ENCODE measurements at regions not wholly inside any gene's neighbourhood (a gene's known extent, or its start where the extent isn't known, plus 50 kb on each side); places are given as distances from the start of the nearest gene placed in this dataset.

DNA sequence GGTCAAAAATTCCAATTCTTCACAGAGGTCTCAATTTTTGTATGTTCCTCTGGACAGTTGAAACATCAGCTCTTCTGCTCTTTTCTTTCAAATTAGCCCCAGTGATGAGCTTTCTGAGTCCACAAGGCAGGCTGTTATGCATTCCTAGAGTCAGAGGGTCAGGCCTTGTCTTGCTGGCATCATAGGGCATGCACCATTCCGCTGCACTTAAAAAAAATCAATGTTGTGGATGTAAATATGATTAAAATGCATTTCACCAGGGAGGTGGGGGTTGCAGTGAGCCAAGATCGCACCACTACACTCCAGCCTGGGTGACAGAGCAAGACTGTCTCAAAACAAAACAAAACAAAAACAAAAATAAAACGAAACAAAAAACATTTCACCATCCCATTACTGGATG, 465.3 kb downstream of the EIPR1 start:
- H3K4me3 ChIP-seq, result no peak overlapping the region
- no peaks in the 10 kb centered on the region for H3K9me3 ChIP-seq (replicated peaks in 1 of 3)
- 77 to 88% (median 81%) methylated on average over 3 of the region's 3 CpGs for WGBS, 4 donors
- intact Hi-C loops (cut with DNase I), result no loop called here
- TF ChIP-seq CTCF (IDR thresholded peaks at IDR 0.05), result no peak
- no peak for TF ChIP-seq POLR2A (IDR thresholded peaks at IDR 0.05)
- H3K27ac ChIP-seq, result no peak overlapping the region
- no peaks in the 10 kb centered on the region for H3K27me3 ChIP-seq
- no peak for DNase-seq
- no peaks in the 10 kb centered on the region for H3K4me1 ChIP-seq (replicated peaks in 1 of 2)
- H3K36me3 ChIP-seq (replicated peaks in 1 of 2), result no peaks in the 10 kb centered on the region

DNA sequence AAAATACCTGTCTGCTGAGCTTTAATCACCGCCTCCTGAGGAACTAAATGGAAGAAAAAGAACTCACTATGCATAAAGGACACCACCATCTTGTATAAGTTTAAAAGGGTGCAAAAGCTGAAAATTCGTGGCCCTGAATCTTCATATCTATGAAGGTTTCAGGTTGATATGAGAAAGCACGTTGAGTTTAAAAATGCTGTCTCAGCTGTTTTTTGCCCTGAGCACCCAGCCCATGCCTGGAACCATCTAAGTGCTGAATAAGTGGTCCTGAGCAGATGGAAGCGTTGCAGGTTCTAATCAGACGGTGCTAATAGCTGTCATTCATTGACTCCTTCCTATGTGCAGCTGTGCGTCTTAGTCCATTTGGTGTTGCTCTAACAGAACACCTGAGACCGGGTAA, 467.4 kb downstream of the EIPR1 start:
- no peak for DNase-seq
- TF ChIP-seq CTCF (IDR thresholded peaks at IDR 0.05), result no peak
- no peak for TF ChIP-seq POLR2A (IDR thresholded peaks at IDR 0.05)
- H3K4me1 ChIP-seq (replicated peaks in 1 of 2), result no peaks in the 10 kb centered on the region
- 86 to 90% (median 88%) methylated on average over 7 of the region's 7 CpGs for WGBS, 4 donors
- H3K4me3 ChIP-seq, result no peak overlapping the region
- H3K36me3 ChIP-seq (replicated peaks in 1 of 2), result no peaks in the 10 kb centered on the region
- H3K9me3 ChIP-seq (replicated peaks in 1 of 3), result no peaks in the 10 kb centered on the region
- no peaks in the 10 kb centered on the region for H3K27me3 ChIP-seq
- no peak overlapping the region for H3K27ac ChIP-seq
- intact Hi-C loops (cut with DNase I), result no loop called here

DNA sequence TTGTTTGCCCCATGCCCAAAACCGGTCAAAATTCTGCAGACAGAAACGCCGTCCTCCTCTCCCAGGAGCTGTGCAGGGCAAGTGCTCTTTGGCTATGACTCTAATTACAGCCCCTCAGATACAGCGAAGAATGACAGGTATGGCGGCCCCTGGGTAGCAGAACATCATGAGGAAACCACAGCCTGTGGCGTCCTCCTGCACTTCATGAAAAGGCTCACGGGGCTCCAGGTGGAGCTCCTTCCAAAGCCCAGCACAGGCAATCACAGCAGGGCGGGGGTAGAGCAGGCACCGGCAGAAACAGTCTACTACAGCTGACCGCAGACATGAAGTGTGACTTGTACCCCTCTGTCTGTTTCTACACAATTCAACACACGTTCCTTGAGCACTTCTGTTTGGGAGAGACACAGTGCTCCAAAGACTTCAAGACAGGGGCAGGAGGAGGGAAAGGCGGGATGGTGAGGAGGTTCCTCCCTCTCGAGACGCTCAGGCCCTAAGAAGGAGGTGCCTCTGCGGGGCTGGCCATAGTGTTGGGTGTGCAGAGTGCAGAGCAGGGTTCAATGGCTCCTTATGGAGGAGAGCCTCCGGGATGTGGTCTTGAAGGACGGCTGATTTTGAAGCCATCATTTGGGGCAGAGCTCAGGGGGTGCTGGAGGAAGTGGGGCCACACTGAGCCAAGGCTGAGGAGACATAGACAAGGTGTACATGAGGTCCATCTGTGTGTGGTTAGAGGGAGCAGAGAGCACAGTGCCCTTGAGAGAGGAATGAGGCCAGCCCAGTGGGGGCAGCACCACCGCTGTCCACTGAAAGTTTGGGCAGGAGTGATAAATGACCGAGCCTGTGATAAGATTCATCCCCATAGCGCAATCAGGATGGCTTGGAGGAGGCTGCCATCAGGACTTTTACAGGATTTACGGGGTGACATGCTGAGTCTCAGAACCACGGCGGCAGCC, 468.3 kb downstream of the EIPR1 start:
- Histone ChIP-seq H3K27ac (no peak overlapping the region), H3K4me1 (replicated peaks in 1 of 2) (no peaks in the 10 kb centered on the region), H3K36me3 (replicated peaks in 1 of 2) (no peaks in the 10 kb centered on the region), H3K9me3 (replicated peaks in 1 of 3) (no peaks in the 10 kb centered on the region), H3K4me3 (no peak overlapping the region), H3K27me3 (no peaks in the 10 kb centered on the region)
- intact Hi-C loops (cut with DNase I), result no loop called here
- TF ChIP-seq POLR2A (IDR thresholded peaks at IDR 0.05) (no peak), CTCF (IDR thresholded peaks at IDR 0.05) (no peak)
- 81 to 88% (median 86%) methylated on average over 19 to 23 of the region's 23 CpGs for WGBS, 4 donors
- peak in 1 of 7 donors; percentile 33 for DNase-seq

DNA sequence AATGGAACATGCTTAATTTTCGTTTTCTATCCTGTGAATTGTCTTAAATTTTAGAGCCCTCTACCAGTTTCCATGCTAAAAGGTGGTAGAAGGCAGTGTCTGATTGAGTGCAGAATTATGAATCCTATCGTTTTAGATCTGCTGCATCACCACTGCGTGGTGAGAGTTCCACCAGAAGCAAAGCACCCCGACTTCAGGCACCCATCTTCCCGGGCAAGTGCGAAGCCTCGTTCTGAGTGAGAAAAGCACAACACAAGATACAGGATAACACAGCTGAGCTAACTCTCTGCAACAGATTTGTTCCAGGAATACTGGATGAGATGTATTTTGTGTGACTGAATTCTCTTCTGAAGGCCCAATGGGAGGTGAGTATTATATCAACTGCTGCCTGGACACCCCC, 471.5 kb downstream of the EIPR1 start:
- Histone ChIP-seq H3K36me3 (replicated peaks in 1 of 2) (no peaks in the 10 kb centered on the region), H3K27me3 (no peaks in the 10 kb centered on the region), H3K9me3 (replicated peaks in 1 of 3) (no peaks in the 10 kb centered on the region), H3K4me3 (no peak overlapping the region), H3K27ac (no peak overlapping the region), H3K4me1 (replicated peaks in 1 of 2) (no peaks in the 10 kb centered on the region)
- TF ChIP-seq CTCF (IDR thresholded peaks at IDR 0.05), result no peak
- no peak for TF ChIP-seq POLR2A (IDR thresholded peaks at IDR 0.05)
- intact Hi-C loops (cut with DNase I), result no loop called here
- DNase-seq, result no peak
- WGBS, 4 donors, result 83 to 91% (median 87%) methylated on average over 7 of the region's 7 CpGs
